Smooth muscle cell (in vitro differentiated cells): ENCODE measurements at regions not wholly inside any gene's neighbourhood (a gene's known extent, or its start where the extent isn't known, plus 50 kb on each side); places are given as distances from the start of the nearest gene placed in this dataset.

Experiments
- DNase-seq: peaks from one replicate; lab custom pipeline; 2025; ENCODE audit not compliant: unreplicated experiment; lab: John Stamatoyannopoulos, UW
- H2AFZ ChIP-seq: fragments of 200-600 bp; sonication (generic); 2 replicates; pipeline ENCODE4 v1.6.0; 2016; ENCODE audit warnings: antibody characterized with exemption, low read depth, mild to moderate bottlenecking
- H3F3A ChIP-seq: fragments of 200-600 bp; sonication (generic); 2 replicates; pipeline ENCODE4 v1.6.0; 2017; ENCODE audit warnings: antibody characterized with exemption, low read depth
- H3K27ac ChIP-seq: fragments of 200-600 bp; sonication (generic); 2 replicates; pipeline ENCODE4 v1.5.1; 2016; ENCODE audit warnings: low read depth, mild to moderate bottlenecking
- H3K27me3 ChIP-seq: fragments of 200-600 bp; sonication (generic); 2 replicates; pipeline ENCODE4 v1.6.1; 2016; ENCODE audit warnings: low read depth, mild to moderate bottlenecking
- H3K36me3 ChIP-seq: fragments of 200-600 bp; sonication (generic); 2 replicates; pipeline ENCODE4 v1.5.1; 2016; ENCODE audit warnings: low read depth
- H3K4me1 ChIP-seq: fragments of 200-600 bp; sonication (generic); 2 replicates; pipeline ENCODE4 v1.5.1; 2016; ENCODE audit warnings: low read depth
- H3K4me2 ChIP-seq: fragments of 200-600 bp; sonication (generic); 2 replicates; pipeline ENCODE4 v1.6.0; 2016; ENCODE audit warnings: mild to moderate bottlenecking
- H3K4me3 ChIP-seq: fragments of 200-600 bp; sonication (generic); 2 replicates; pipeline ENCODE4 v1.5.1; 2016; ENCODE audit warnings: mild to moderate bottlenecking
- H3K79me2 ChIP-seq: fragments of 200-600 bp; sonication (generic); 2 replicates; pipeline ENCODE4 v1.6.0; 2016; ENCODE audit warnings: low read depth, mild to moderate bottlenecking
- H3K9ac ChIP-seq: fragments of 200-600 bp; sonication (generic); 2 replicates; pipeline ENCODE4 v1.6.0; 2016; ENCODE audit warnings: low read depth
- H3K9me3 ChIP-seq: fragments of 200-600 bp; sonication (generic); replicated peaks from 2 replicates; pipeline ENCODE4 v1.5.1; 2016; ENCODE audit warnings: low read depth
- H4K20me1 ChIP-seq: fragments of 200-600 bp; sonication (generic); 2 replicates; pipeline ENCODE4 v1.6.0; 2016; ENCODE audit warnings: low read depth
- CTCF ChIP-seq: fragments of 200-600 bp; sonication (generic); IDR thresholded peaks from 2 replicates; pipeline ENCODE4 v1.5.1; 2017; ENCODE audit warnings: borderline replicate concordance, mild to moderate bottlenecking, antibody characterized with exemption; ENCODE audit not compliant: insufficient read depth, poor library complexity, severe bottlenecking
- WGBS: methylation state at CpG from one replicate; pipeline ENCODE4 v1.1.7; 2016; ENCODE audit warnings: low lambda C conversion rate; 5-methylcytosine and 5-hydroxymethylcytosine counted together

- Histone ChIP-seq H3K4me2 (no peak overlapping the region), H3K27ac (no peak overlapping the region), H3K4me1 (no peaks in the 10 kb centered on the region), H3K36me3 (no peaks in the 10 kb centered on the region), H3K9me3 (no peaks in the 10 kb centered on the region), H3F3A (no peaks in the 10 kb centered on the region), H3K79me2 (no peaks in the 10 kb centered on the region), H3K27me3 (no peaks in the 10 kb centered on the region), H3K4me3 (no peak overlapping the region), H4K20me1 (no peaks in the 10 kb centered on the region), H2AFZ (no peak overlapping the region), H3K9ac (no peak overlapping the region)
- WGBS = 89% methylated on average over 5 of the region's 5 CpGs
- TF ChIP-seq CTCF = no peak
- DNase-seq = no peak
Measured at GRCh38 chr17:56656701-56657327, 63.3 kb downstream of the NOG start.

GRCh38 chr17:56658648-56659047 is 65.1 kb downstream of the NOG start:
- no peaks in the 10 kb centered on the region for H4K20me1 ChIP-seq
- no peaks in the 10 kb centered on the region for H3K79me2 ChIP-seq
- H3K4me2 ChIP-seq = no peak overlapping the region
- no peak overlapping the region for H3K27ac ChIP-seq
- H2AFZ ChIP-seq = no peak overlapping the region
- no peak for TF ChIP-seq CTCF
- H3K27me3 ChIP-seq = no peaks in the 10 kb centered on the region
- H3K36me3 ChIP-seq = no peaks in the 10 kb centered on the region
- H3F3A ChIP-seq = no peaks in the 10 kb centered on the region
- H3K4me1 ChIP-seq = no peaks in the 10 kb centered on the region
- 94% methylated on average over 5 of the region's 5 CpGs for WGBS
- H3K9ac ChIP-seq = no peak overlapping the region
- no peak for DNase-seq
- no peak overlapping the region for H3K4me3 ChIP-seq
- no peaks in the 10 kb centered on the region for H3K9me3 ChIP-seq

GRCh38 chr17:56659622-56660021 is 66.1 kb downstream of the NOG start:
- H3K4me3 ChIP-seq = no peak overlapping the region
- H3K36me3 ChIP-seq = no peaks in the 10 kb centered on the region
- no peaks in the 10 kb centered on the region for H3F3A ChIP-seq
- H3K9ac ChIP-seq = no peak overlapping the region
- no peak overlapping the region for H3K27ac ChIP-seq
- no peaks in the 10 kb centered on the region for H3K4me1 ChIP-seq
- H4K20me1 ChIP-seq = no peaks in the 10 kb centered on the region
- H3K9me3 ChIP-seq = no peaks in the 10 kb centered on the region
- no peak overlapping the region for H3K4me2 ChIP-seq
- no peaks in the 10 kb centered on the region for H3K27me3 ChIP-seq
- TF ChIP-seq CTCF = no peak
- no peak overlapping the region for H2AFZ ChIP-seq
- H3K79me2 ChIP-seq = no peaks in the 10 kb centered on the region
- DNase-seq = no peak

GRCh38 chr17:56661906-56662305 is 68.4 kb downstream of the NOG start:
- no peaks in the 10 kb centered on the region for H3K36me3 ChIP-seq
- H3K9ac ChIP-seq = no peak overlapping the region
- H3K27me3 ChIP-seq = no peaks in the 10 kb centered on the region
- no peak for TF ChIP-seq CTCF
- H4K20me1 ChIP-seq = no peaks in the 10 kb centered on the region
- no peak overlapping the region for H2AFZ ChIP-seq
- no peak overlapping the region for H3K27ac ChIP-seq
- DNase-seq = no peak
- no peaks in the 10 kb centered on the region for H3K79me2 ChIP-seq
- H3K4me2 ChIP-seq = no peak overlapping the region
- no peaks in the 10 kb centered on the region for H3K4me1 ChIP-seq
- WGBS = 92% methylated on average over 5 of the region's 5 CpGs
- H3K4me3 ChIP-seq = no peak overlapping the region
- H3K9me3 ChIP-seq = no peaks in the 10 kb centered on the region
- H3F3A ChIP-seq = no peaks in the 10 kb centered on the region
